ENCODE measurements at regions not wholly inside any gene's neighbourhood (a gene's known extent, or its start where the extent isn't known, plus 50 kb on each side); places are given as distances from the start of the nearest gene placed in this dataset.

DNA sequence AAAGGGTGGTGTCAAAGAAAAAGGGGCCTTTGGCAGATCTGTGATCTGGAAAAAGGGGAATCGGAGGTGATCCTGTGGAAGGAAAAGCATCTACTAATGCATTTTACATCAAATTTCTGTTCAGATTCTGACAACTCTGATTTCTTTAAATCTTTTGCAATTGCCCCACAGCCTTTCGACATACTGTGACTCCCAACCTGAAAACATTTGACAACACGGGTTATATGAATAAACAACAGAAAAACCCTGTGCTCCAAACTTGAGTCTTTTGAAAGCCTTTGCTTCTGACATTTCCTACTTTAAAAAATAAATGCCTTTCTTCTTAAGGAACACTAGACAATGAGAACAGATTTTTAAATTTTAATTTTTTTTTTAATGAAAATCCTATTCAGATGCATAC lies 231.9 kb upstream of the HMGA2 start:
- TF ChIP-seq, protein P1, sequence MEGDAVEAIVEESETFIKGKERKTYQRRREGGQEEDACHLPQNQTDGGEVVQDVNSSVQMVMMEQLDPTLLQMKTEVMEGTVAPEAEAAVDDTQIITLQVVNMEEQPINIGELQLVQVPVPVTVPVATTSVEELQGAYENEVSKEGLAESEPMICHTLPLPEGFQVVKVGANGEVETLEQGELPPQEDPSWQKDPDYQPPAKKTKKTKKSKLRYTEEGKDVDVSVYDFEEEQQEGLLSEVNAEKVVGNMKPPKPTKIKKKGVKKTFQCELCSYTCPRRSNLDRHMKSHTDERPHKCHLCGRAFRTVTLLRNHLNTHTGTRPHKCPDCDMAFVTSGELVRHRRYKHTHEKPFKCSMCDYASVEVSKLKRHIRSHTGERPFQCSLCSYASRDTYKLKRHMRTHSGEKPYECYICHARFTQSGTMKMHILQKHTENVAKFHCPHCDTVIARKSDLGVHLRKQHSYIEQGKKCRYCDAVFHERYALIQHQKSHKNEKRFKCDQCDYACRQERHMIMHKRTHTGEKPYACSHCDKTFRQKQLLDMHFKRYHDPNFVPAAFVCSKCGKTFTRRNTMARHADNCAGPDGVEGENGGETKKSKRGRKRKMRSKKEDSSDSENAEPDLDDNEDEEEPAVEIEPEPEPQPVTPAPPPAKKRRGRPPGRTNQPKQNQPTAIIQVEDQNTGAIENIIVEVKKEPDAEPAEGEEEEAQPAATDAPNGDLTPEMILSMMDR (IDR thresholded peaks at IDR 0.05; ENCODE audit: insufficient read depth, low read depth, low read length), result no peak
- TF ChIP-seq EZH2 (IDR thresholded peaks at IDR 0.05; ENCODE audit: insufficient read depth, low read length), result no peak

Data from astrocyte (in vitro differentiated cells and primary cell).